Central memory CD4-positive, alpha-beta T cell (primary cell): ENCODE measurements at regions not wholly inside any gene's neighbourhood (a gene's known extent, or its start where the extent isn't known, plus 50 kb on each side); places are given as distances from the start of the nearest gene placed in this dataset.

Experiments used
- DNase-seq: peaks from one replicate; pipeline ENCODE4 v3.0.0; 2022

DNA sequence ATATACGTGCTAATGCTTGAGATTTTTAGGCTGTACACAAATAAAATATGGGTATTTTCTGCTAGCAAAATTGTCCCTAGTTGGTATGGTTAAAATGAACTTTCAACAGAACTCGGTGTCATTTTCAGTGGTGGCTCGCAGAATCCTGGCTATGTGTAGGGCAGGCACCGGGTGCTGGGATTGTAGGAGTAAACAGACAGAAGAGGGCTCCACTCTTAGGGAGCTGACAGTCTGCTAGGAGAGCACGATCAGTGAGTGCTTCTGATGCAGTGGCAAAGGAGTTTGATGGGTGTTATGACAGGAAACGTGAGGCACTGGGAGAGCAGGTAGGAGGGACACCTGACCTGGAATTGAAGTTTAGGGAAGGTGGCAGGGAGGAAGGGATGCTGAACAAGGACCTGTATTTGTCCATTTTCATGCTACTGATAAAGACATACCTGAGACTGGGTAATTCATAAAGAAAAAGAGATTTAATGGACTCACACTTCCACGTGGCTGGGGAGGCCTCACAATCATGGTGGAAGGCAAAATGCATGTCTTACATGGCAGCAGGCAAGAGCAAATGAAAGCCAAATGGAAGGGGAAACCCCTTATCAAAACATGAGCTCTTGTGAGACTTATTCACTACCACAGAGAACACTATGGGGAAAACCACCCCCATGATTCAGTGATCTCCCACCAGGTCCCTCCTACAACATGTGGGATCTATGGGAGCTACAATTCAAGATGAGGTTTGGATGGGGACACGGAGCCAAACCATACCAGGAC lies 105.4 kb upstream of the LCLAT1 start:
- no peak for DNase-seq

DNA sequence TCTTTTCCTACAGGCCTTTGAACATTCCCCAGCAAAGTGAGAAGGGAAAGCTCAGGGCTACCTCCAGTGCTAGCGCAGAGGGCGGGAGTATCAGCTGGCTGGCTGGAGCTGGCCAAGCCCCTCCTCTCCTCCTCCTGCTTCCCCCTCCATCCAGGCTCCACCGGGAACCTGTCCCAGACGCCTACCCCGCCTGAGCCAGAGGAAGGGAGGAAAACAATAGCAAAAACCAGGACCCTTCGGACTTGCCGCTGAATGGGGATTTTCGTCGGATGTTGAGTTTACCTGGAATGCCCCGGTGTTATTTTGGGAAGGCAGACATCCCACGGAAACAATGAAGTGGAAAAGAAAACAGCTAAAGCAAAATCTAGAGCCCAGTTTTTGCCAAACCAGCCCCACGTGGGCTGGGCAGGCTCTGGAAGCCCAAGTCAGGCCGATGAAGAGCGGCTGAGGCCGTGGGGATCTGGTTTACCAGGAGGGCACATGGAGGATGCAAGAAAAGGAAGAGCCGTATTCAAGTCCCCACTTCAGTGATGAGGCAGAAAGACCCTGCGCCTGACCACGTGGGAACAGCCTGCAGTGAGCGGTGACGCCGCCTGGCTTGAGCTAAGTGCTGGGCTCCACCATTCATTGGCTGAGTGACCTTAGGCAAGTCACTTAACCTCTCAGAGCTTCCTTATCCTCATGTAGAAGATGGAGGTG lies 100.4 kb upstream of the LCLAT1 start:
- no peak for DNase-seq

DNA sequence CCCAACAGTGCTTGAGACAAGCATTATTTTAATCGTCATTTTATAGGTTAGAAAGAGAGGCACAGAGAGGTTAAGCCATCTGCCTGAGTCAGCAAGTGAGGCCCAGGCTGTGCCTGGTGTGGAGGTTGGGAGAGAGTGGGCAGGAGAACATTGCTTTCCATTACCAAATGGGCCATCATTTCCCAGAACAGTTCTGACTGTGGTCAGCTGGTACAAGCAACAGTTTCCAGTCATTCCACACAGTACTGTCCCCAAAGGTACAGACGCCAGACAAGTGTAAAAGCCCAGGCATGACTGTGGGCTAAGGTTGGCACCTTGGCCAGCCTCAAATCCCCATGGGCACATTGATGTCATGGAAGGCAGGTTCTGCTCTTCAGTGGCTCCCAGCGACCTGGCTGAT lies 98.2 kb upstream of the LCLAT1 start:
- DNase-seq, result no peak

DNA sequence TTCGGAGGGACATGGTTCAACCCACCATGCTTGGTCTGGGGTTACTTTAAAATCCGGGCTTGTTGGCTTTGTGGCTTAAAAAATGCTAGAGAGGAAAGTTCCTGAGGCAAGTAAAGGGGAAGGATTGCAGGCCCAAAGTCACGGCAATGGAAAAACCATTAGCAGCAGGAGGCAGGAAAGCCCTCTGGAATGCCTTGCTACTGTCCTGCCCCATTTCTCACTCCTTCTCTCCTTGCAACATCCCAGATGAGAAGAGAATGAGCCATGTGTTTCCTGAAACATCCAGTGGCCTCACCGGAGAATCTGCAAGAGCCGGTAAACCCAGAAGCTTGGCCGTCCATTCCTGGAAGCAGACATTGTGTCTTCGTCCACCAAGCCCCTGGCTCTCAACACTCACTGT lies 97.4 kb upstream of the LCLAT1 start:
- no peak for DNase-seq

DNA sequence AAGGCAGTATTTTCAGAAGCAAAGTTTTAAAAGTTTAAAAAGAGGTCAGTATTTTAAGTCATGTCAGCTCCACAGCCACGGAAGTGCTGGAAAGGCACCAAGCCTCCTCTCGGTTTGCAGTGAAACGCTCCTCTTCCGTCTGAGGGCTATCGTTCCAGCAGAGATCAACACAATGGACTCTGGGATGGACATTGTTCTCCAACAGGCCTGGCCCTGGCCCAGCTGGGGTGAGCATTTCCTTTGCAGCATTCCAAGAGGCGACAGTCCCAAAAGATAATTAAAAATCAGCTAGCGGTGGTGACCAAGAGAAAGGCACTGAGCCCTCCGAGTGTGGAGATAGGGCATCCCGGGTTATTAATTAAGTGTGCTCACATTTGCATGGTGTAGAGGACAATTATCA lies 95.9 kb upstream of the LCLAT1 start:
- DNase-seq, result no peak

DNA sequence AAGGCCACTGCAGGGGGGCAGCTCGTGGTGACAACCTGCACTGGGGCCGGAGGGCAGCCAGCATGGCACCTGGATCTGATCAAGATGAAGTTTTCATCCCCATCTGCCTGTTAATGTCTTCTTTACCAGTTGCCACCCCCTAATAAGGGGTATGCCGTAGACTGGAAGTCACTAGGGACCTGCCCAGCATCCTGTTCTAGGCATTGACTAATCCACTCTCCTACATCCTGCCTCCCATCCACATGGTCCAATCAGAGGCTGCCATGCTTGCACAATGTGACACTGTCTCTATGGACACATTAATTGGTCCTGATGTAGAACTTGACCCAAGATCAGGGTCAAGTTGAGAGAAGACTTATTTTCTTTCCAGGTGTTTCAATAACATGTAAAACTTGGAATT lies 95.1 kb upstream of the LCLAT1 start:
- DNase-seq, result no peak

DNA sequence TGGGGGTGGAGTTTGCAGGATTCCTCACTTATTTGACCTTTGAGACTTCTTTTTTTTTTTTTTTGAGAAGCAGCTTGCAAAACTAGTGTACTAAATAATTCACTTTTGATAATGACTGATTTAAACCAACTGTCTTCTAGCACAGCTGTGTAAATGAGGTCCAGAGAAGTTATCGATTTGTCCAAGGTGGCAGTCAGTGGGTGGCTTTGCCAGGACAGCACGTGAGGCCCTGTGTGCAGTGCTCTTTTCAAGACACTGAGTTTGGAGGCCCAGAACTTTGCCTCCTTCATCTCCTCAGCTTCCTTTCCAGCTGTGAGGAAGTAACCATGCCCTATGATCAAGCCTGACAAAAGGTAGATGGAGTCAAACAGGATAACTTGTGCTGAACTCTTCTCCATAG lies 92.9 kb upstream of the LCLAT1 start:
- DNase-seq, result no peak

DNA sequence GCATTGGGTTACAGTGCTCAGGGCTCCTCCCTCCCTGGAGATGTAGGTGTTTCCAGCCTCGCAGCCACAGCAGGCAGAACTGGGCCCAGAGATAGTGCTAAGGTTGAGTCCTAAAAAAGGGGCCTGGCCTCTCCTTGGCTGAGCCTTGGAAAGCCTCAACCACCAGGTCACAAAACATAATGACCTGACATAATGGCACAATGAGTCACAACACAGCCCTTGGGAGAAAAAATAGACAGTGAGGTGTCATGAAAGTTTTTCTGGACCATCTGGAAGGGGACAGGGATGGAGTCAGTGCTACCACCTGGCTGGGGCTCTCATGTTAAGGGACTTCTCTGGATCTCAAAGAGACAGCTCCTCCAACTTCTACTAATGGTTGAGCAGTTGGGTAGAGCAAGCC lies 92.4 kb upstream of the LCLAT1 start:
- DNase-seq, result no peak

DNA sequence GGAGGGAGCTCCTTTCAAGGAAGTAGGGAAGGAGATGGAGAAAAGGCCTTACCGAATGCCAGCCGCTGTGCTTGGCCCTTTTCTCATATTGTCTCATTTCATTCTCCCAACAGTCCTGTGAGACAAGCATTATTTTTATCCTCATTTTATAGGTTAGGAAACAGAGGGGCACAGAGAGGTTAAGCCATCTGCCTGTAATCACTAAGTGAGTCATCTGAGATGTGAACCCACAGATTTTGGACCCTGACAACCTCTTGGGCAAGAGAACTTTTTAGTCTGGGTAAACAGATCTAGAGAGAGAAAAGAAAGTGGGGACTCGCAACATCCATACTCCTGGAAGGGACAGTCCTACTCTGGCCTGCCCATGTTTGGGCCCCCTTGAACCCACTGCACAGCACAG lies 91.7 kb upstream of the LCLAT1 start:
- DNase-seq, result no peak

DNA sequence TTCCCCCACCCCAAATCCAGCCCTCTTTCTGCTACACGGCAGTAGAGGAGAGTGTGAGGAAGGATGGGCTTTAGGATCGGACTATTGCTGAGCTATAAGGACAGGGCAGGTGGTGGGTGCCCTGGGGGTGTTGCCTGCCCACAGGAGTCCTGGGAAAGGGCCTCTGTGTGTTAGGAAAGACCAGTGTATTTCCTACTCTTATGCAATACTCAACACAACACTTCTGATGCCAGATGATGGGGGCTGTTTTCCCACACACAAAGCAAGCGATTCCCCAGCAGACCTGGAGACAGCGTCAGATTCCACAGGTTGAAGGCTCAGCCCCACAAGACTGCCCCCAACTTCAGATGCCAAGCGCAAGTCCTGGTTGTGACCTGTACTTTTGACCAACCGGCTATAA lies 91.0 kb upstream of the LCLAT1 start:
- no peak for DNase-seq

DNA sequence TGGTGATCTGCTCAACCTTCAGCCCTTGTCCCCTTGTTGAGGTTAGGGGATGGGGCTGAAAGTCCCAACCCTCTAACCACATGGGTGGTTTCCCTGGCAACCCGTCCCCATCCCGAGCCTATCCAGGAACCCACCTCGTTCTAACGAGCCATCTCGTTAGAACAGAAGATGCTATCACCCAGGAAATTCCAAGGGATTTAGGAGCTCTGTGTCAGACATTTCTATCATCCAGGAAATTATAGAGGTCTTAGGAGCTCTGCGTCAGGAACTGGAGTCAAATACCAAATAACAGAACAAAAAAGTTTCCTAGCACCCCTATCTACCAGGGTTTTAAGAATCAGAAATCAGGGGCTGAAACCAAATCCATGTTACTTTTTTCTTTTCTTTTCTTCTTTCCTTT lies 90.3 kb upstream of the LCLAT1 start:
- no peak for DNase-seq

DNA sequence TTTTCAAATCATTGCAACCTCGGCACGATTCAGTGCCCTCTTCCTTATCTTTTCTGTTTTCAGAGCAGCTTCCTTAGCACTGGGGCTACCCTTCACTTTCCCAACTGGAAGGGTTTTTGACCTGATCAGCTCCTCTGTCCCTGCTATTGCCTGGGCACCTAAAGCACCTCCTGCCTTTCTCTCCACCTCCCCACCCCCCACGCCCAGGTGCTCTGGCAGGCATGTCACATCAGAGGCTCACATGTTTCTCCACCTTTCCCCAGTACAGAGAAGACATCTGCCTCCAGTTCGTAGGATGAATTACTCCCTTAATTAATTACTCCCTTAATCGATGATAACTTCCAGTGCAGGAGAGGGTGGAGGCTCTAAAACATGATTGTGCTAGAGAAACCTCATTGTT lies 88.7 kb upstream of the LCLAT1 start:
- no peak for DNase-seq

DNA sequence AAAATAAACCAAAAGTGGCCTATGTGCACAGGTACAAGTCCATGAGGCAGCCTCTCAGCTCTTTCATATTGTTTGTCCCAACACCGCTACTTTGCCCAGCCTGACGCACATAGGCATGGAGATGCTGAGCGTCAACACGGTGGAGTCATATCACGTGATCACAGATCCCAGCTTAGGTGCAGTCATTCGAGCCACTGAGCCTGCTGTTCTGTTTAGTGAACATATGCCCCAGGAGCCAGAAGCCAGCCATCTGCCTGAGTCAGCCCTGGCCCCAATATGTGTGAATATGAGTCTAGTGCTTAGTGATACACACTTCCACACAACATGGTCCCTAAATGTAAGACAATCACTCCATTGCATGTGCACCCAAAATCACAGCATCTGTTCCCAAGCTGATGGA lies 88.2 kb upstream of the LCLAT1 start:
- DNase-seq, result no peak

DNA sequence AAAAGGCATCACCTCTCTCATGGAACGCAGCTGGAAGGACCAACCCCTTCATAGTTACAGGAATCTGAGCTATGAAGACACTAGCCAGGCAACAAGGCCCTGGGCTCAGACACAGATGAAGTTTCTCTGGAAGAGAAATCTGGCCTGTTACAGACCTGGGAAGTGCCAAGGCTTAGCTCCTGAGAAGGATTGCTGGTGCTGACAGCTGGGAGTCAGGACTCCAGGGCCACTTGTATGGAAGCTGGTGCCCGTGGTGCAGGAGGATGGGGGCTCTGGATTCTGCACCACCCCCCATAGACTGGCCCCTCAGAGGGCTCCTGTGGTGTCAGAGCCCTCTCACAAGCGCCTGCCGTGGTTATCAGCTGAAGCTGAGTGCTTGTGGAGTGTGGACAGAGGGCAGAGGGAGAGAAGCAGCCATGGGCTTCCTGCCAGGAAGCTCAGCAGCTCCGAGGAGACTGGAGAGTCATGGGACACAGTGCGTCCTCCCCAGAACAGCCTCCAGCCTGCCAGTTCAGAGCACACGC lies 87.3 kb upstream of the LCLAT1 start:
- DNase-seq, result no peak

DNA sequence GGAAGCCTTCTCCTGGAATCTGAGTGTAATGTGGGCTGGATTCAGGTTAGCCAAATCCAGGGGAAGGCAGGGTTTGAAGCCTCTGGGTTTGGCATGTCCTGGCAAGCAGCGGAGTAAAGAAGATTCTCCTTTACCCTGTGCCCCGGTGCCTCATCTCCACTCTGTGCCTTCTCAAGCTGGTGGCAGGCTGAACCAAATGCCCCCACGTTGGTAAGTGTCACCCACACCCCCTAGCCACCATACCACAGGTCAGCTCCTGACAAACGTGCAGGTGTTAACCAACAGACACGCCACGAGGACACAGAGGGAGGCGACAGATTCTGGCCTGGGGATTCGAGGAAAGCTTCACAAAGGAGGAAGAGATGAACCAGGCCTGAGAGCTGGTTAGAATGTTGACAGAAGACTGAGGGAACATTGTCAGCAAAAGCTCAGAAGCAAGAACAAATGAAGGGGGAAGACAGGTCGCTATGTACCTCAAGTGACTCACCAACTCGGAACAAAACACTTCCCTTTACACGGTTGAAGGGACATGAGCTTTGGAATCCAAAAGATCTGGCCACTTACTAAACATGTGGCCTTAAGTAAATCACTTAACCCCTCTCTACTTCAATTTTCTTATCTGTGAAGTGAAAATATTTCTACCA lies 85.2 kb upstream of the LCLAT1 start:
- no peak for DNase-seq

DNA sequence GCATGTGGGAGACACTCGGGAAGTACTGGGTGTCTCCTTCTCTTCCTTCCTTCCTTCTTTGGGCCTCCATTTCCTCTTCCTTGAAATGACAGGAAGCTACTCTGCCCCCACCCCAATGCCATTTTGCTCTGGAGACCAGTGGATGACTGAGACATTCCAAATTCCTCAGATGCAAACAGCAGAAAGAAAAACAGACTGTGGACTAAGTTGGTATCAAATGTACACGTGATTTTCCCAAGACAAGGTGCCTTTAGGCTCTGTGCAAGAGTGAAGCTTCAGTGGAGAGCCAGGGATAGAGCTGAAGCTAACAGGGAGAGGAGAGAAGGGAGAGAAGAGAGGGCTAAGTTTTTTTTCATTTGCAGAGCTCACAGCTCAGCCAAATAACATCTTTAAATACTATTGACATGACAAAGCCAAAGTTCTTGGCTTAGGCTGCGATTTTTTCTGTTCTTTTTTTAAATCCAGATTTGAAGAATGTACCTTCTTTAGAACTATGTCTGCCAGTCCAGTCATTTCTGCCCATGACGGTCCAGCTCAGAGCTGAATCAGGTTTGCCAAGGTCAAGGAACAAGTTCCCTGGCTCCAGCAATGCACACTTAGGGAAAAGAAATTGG lies 84.5 kb upstream of the LCLAT1 start:
- no peak for DNase-seq

DNA sequence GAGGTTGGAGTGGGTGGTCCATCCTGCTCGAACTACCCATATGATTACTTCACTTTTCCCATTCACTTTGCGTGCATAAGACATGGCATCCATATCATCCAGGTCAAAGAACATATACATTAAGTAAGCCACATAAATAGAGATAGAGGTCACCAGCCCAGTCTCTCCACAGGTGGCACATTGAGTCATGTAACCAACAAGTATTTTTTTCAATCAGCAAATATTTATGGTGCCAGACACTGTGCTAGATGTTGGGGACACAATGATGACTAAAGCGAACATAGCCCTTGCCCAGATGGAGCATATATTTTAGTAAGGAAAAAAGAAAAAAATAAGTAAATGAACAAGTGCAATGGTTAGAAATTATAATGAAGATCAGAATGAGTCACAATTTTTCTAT lies 83.6 kb upstream of the LCLAT1 start:
- no peak for DNase-seq

DNA sequence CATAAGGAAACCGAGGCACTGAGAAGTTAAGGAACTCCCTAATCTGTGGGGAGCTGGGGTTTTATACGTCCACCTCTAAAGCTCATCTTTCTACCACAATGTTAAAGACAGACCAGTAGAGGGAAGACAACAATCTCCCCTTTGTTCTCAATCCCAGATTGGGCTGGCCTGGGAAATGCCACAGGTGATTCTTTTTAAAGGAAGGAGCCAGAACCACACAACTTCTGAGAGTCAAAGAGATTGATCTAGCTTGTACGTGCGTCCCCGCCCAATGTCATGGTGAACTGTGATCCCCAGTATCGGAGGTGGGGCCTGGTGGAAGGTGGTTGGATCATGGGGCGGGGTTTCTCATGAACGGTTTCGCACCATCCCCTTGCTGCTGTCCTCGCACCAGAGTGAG lies 81.8 kb upstream of the LCLAT1 start:
- no peak for DNase-seq

DNA sequence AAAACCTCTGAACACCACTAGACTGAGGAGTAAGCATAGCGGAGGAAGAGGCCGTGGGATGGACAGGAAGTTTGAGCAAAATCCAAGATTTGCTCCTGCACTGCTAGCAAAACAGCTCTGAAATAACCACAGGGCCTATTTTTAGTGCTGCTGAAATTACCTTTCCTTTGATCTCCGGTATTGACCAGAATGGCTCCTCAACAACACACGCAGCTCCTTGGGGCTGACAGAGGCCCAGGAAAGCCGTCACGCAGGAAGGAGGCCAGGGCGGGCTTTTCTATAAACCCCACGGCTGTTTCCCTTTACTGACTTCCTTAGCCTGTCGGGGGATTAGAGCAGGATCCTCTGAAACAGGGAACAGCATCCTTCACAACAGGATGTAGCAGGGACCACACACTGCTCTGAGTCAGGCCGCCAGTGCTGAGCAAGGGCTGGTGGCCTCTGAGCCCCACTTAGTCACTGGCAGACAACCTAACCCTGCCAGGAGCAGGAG lies 80.8 kb upstream of the LCLAT1 start:
- DNase-seq, result peak; percentile 26

DNA sequence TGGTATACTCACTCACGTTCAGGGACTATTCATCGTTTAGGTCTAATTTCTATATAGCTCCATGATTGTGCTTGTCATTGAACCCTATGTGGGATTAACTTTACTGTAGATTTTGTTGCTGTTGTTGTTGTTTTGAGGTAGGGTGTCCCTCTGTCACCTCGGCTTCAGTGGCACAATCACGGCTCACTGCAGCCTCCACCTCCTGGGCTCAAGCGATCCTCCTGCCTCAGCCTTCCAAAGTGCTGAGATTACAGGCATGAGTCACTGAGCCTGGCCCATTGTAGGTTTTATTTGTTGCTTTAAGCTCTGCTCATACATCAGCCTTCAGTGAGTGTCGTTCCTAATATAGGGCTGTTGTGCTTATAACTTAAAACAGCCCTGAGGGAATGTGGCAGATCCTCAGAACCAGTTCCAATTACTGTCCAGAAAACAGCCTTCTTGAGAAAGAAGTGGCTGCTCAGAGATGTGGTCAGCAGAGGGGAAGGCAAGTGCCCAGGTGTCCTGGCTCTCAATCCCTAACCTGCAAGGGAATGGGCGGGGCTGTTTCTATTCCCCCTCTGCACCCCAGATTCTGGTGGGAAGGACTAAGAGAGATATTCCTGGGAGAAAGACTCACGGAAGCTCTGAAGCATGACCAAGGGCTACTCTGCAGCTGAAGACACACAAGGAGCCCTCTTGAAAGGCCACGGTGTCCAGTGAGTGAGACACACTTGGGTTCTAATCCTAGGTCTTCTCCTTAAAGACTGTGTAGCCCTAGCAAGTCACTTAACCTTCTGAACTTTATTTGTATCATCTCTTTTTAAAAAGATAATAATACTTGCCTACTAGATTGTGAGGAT lies 79.6 kb upstream of the LCLAT1 start:
- no peak for DNase-seq

DNA sequence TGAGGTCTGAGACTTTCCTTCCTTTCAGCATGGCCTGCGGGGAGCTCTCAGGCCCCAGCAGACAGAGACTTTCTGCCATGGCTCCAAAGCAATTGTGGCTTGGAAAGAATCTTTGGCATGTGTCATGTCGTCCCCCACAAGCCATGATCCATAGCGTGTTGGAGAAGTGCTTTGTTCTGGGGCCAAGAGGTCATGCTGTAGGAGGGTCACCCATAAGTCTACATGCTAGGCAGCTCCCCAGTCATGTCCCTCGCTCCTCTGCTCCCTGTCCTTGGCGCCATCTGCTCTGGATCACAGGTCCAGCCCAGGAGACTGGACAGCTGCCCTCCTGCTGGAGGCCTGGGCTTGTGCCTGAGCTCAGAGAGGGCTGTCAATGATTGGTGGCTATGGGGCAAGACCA lies 78.8 kb upstream of the LCLAT1 start:
- no peak for DNase-seq

DNA sequence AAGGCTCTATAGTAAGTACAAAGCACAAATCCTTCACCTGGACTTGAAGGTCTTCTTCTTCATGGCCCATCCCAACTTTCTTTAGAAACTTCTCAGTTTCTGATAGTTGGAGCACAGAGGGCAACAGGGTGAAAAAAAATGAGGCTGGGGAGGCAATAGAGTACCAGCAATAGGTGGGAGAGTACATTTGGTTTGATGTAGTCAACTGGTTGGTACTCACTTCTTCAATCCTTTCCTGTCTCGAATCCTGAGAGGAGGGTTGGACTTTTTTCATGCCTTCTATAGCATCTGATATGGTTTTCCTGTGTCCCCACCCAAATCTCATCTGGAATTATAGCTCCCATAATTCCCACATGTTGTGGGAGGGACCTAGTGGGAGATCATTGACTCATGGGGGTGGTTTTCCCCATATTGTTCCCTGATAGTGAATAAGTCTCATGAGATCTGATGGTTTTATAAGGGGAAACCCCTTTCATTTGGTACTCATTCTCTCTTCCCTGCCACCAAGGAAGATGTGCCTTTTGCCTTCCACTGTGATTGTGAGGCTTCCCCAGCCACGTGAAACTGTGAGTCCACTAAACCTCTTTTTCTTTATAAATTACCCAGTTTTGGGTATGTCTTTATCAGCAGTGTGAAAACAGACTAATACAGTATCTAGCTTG lies 75.9 kb upstream of the LCLAT1 start:
- DNase-seq, result no peak
